ENCODE measurements at regions not wholly inside any gene's neighbourhood (a gene's known extent, or its start where the extent isn't known, plus 50 kb on each side); places are given as distances from the start of the nearest gene placed in this dataset.

DNA sequence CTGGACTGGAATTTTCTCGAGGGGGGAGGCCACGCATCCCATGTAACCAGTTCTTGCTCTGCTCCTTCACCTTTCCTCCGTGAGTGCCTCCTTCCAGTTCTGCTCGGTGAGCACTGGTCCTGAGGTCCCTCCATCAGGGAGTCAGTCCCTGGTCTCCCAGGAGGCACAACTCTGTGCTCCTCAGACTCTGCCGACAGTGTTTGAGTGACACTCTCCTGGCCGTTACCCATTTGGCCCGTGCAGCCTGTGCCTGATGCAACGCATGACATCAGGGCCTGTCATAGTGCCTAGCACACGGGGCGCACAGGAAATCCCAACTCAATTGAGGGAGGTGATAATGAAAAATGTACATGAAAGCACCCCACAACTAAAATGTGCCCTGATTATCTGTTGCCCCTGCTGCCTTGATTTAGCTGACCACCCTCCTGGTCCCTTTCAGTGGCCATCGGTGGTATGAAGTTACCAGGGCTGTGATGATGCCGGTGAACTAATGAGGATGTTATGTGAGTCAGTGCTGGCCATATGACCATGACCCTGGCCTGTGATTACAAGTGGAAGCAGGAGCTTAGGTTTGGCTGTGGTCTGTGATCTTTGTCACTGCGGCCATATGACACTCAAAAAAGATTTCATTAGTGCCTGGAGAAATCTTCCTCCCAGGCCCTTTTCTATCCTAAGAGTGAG is 144.6 kb downstream of the TDRD15 start:
- TF ChIP-seq, protein P1, sequence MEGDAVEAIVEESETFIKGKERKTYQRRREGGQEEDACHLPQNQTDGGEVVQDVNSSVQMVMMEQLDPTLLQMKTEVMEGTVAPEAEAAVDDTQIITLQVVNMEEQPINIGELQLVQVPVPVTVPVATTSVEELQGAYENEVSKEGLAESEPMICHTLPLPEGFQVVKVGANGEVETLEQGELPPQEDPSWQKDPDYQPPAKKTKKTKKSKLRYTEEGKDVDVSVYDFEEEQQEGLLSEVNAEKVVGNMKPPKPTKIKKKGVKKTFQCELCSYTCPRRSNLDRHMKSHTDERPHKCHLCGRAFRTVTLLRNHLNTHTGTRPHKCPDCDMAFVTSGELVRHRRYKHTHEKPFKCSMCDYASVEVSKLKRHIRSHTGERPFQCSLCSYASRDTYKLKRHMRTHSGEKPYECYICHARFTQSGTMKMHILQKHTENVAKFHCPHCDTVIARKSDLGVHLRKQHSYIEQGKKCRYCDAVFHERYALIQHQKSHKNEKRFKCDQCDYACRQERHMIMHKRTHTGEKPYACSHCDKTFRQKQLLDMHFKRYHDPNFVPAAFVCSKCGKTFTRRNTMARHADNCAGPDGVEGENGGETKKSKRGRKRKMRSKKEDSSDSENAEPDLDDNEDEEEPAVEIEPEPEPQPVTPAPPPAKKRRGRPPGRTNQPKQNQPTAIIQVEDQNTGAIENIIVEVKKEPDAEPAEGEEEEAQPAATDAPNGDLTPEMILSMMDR (IDR thresholded peaks at IDR 0.05; ENCODE audit: low read depth, low read length, missing control alignments), result no peak
- DNase-seq (ENCODE audit: extremely low read depth, low read depth), result no peak
- H3K4me3 ChIP-seq (replicated peaks; ENCODE audit: low read depth, low read length), result no peak overlapping the region

DNA sequence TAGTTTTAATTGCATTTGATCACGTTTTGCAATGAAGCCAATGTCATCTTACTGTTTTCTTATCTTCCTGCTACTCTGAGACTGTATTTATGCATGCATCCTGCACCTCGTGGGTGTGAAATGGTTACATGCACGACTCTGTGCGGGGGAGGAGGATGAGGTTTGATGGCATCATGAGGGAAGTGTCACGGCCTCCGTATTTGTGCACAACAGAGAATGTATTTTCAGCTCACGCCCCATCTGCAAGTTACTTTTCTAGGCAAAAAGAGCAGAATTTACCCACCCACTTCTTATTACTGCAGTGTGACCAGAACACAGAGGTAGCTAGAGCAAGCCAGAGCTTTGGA is 145.1 kb downstream of the TDRD15 start:
- DNase-seq (ENCODE audit: extremely low read depth, low read depth), result no peak
- TF ChIP-seq, protein P1 (IDR thresholded peaks at IDR 0.05; ENCODE audit: low read depth, low read length, missing control alignments), result no peak
- no peak overlapping the region for H3K4me3 ChIP-seq (replicated peaks; ENCODE audit: low read depth, low read length)

DNA sequence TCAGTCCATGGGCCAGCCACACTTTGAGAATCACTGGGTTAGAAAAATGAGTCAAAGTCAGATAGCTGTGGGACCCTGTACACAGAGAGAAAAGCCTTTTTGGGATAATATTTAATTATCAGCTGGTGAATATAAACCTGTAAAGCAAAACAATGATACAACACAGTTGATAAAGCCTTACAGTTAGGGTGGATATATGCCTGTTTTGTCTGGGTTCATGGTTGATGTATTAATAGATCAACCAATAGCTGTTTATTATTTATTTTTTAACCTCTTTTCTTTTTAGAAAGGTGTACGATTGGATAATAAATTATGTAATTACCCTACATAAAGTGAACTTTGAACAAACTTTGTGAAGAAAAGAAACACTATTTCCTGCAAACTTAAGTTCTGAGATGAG is 145.6 kb downstream of the TDRD15 start:
- no peak overlapping the region for H3K4me3 ChIP-seq (replicated peaks; ENCODE audit: low read depth, low read length)
- no peak for DNase-seq (ENCODE audit: extremely low read depth, low read depth)
- TF ChIP-seq, protein P1 (IDR thresholded peaks at IDR 0.05; ENCODE audit: low read depth, low read length, missing control alignments), result no peak

DNA sequence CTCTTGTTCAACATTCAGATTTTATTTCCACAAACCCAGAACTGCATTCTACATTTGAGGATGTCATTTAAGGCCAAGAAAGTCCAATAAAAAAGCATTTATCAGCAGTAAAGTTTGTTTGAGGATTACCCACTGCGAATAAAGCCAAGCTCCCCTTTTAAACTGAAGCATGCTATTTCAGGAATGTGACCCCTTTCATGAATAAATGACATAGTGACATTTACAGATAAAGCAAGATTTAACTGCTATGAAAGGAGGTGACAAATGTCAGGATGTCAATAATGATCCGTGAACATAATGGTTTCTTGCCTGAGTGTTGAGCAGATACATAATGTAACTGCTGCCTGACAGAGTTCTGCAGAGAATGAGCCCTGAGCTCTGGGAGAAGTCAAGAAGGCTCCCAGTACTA is 146.3 kb downstream of the TDRD15 start:
- DNase-seq (ENCODE audit: extremely low read depth, low read depth), result no peak
- no peak overlapping the region for H3K4me3 ChIP-seq (replicated peaks; ENCODE audit: low read depth, low read length)
- TF ChIP-seq, protein P1 (IDR thresholded peaks at IDR 0.05; ENCODE audit: low read depth, low read length, missing control alignments), result no peak

DNA sequence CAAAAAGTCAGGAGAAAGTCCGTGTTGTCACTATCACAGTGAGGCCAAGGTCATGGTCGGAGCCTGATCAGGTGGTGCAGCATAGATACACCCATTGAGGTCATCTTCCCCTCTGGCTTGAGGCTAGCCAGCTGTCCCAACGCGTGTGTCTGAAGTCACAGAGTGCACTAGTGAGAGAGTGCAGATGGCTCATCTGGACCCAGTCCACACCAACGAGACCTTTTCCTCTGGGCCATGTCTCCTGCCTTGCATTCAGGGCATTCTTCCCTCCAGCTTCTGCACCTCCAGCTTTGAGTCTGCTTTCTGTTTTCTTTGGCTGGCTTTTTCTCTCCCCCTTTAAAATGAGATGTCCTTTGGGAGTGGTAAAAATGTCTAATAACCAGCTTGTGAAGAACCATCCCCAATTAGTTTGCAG is 146.9 kb downstream of the TDRD15 start:
- H3K4me3 ChIP-seq (replicated peaks; ENCODE audit: low read depth, low read length), result no peak overlapping the region
- no peak for DNase-seq (ENCODE audit: extremely low read depth, low read depth)
- TF ChIP-seq, protein P1 (IDR thresholded peaks at IDR 0.05; ENCODE audit: low read depth, low read length, missing control alignments), result no peak

DNA sequence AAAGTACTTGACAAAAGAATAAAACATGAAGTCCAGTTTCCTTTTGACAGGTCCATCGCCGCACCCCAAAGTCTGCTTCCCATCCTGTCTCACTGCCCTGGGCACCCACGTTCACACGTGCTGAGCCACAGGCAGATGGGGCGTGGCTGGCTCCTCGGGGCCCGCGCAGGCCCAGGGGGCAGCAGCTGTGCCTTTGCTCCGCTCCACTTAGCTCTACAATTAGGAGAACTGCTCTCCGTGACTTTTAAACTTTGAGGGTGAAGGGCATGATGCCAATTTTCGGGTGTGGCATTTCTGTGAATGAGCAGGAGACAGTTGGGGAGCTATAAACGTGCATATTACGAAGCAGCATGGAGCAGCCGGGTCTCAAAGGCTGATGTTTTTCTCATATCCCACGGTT is 152.4 kb downstream of the TDRD15 start:
- TF ChIP-seq, protein P1 (IDR thresholded peaks at IDR 0.05; ENCODE audit: low read depth, low read length, missing control alignments), result no peak
- H3K4me3 ChIP-seq (replicated peaks; ENCODE audit: low read depth, low read length), result no peak overlapping the region
- no peak for DNase-seq (ENCODE audit: extremely low read depth, low read depth)

Data from HFF-Myc (cell line).